ENCODE measurements at regions not wholly inside any gene's neighbourhood (a gene's known extent, or its start where the extent isn't known, plus 50 kb on each side); places are given as distances from the start of the nearest gene placed in this dataset.

DNA sequence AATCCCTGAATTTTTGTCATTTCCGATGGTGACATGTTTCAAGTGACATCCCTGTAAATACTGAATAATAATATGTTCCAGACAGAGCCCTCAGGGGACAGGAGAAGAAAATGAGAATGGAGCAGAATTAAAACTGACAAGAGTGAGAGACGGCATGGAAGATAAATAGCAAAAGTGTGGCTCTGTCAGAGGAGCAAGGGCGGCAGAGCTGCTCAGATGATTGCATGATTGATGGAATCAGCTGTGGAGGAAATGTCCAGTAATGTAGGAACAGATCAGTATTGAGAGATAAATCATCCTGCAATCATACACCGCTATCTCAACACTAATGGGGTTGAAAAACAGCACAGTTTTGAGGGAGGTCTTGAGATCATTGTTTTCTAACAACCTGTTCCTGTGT is 350.3 kb downstream of the STIM2 start:
- Histone ChIP-seq H3K36me3 (no peaks in the 10 kb centered on the region), H3K4me3 (no peak overlapping the region), H3K27me3 (no peaks in the 10 kb centered on the region), H3K27ac (no peak overlapping the region), H3K9me3 (no peaks in the 10 kb centered on the region), H3K4me1 (no peaks in the 10 kb centered on the region)
- intact Hi-C loops (cut with DNase I; ENCODE audit: low total_unique reads): no loop called here
- no peak for DNase-seq
- TF ChIP-seq POLR2AphosphoS5 (IDR thresholded peaks at IDR 0.05) (no peak), EP300 (IDR thresholded peaks at IDR 0.05) (no peak), POLR2A (IDR thresholded peaks at IDR 0.05) (no peak)
- TF ChIP-seq, protein P1, sequence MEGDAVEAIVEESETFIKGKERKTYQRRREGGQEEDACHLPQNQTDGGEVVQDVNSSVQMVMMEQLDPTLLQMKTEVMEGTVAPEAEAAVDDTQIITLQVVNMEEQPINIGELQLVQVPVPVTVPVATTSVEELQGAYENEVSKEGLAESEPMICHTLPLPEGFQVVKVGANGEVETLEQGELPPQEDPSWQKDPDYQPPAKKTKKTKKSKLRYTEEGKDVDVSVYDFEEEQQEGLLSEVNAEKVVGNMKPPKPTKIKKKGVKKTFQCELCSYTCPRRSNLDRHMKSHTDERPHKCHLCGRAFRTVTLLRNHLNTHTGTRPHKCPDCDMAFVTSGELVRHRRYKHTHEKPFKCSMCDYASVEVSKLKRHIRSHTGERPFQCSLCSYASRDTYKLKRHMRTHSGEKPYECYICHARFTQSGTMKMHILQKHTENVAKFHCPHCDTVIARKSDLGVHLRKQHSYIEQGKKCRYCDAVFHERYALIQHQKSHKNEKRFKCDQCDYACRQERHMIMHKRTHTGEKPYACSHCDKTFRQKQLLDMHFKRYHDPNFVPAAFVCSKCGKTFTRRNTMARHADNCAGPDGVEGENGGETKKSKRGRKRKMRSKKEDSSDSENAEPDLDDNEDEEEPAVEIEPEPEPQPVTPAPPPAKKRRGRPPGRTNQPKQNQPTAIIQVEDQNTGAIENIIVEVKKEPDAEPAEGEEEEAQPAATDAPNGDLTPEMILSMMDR (IDR thresholded peaks at IDR 0.05): no peak
- WGBS, 5 donors: 66 to 76% (median 73%) methylated on average over 4 of the region's 4 CpGs

DNA sequence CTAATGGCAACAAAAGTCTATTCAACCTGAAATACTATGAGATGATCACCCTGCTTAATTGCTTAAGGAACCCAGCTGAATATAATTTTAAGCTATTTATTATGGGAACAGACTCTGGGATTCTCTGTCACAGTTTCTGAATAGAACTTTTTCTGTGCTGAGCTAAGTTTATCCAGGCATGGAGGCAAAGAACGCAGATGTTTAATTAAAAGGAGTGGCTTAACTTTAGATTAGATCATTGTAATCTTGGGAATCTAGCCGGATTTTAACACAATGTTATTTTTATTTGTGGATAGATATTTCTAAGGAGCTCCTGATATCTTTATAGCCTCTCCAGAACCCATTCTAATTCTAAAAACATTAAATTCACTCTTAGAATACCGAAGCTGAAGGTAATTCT is 353.4 kb downstream of the STIM2 start:
- no peak overlapping the region for H3K4me3 ChIP-seq
- H3K27ac ChIP-seq: no peak overlapping the region
- TF ChIP-seq POLR2AphosphoS5 (IDR thresholded peaks at IDR 0.05): no peak
- TF ChIP-seq EP300 (IDR thresholded peaks at IDR 0.05): no peak
- TF ChIP-seq, protein P1 (IDR thresholded peaks at IDR 0.05): no peak
- no peak for TF ChIP-seq POLR2A (IDR thresholded peaks at IDR 0.05)
- WGBS, 5 donors: 50 to 62% (median 53%) methylated on average over 3 of the region's 3 CpGs
- H3K9me3 ChIP-seq: no peaks in the 10 kb centered on the region
- H3K36me3 ChIP-seq: no peaks in the 10 kb centered on the region
- DNase-seq: no peak
- intact Hi-C loops (cut with DNase I; ENCODE audit: low total_unique reads): no loop called here
- H3K27me3 ChIP-seq: no peaks in the 10 kb centered on the region
- H3K4me1 ChIP-seq: no peaks in the 10 kb centered on the region

DNA sequence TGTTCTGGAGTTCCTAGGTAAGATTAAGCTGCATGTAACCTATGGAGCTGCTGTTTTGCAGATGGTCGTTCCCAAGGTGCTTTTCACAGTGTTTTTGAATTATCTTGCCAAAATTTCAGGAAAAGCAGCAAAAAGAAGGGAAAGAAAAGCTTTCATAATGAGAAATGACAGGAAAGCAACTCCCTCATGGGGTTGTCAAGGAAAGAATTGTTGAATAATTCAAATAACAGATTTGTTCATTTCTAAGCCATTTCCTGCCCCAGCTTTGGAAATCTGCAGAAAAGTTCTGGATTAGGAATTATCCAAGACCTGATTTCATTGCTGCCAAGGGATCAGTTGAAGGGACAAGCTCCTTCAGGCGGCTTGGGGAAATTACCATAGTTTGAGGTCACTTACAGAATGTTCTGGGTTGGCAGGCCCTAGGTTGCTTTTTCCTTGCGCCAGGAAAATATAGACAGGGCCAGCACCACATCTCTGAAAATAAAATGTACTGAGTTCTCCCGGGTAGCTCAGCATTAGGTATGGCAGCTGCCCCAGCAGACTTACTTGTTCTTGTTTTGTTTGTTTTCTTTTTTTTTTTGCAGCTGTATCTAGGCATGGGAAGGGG is 354.7 kb downstream of the STIM2 start:
- Histone ChIP-seq H3K4me3 (no peak overlapping the region), H3K27me3 (no peaks in the 10 kb centered on the region), H3K4me1 (no peaks in the 10 kb centered on the region), H3K9me3 (no peaks in the 10 kb centered on the region), H3K27ac (no peak overlapping the region), H3K36me3 (no peaks in the 10 kb centered on the region)
- TF ChIP-seq POLR2AphosphoS5 (IDR thresholded peaks at IDR 0.05): no peak
- no peak for TF ChIP-seq POLR2A (IDR thresholded peaks at IDR 0.05)
- no peak for TF ChIP-seq EP300 (IDR thresholded peaks at IDR 0.05)
- TF ChIP-seq, protein P1 (IDR thresholded peaks at IDR 0.05): no peak
- 51 to 83% (median 76%) methylated on average over 4 of the region's 4 CpGs for WGBS, 5 donors
- intact Hi-C loops (cut with DNase I; ENCODE audit: low total_unique reads): no loop called here
- DNase-seq: no peak

DNA sequence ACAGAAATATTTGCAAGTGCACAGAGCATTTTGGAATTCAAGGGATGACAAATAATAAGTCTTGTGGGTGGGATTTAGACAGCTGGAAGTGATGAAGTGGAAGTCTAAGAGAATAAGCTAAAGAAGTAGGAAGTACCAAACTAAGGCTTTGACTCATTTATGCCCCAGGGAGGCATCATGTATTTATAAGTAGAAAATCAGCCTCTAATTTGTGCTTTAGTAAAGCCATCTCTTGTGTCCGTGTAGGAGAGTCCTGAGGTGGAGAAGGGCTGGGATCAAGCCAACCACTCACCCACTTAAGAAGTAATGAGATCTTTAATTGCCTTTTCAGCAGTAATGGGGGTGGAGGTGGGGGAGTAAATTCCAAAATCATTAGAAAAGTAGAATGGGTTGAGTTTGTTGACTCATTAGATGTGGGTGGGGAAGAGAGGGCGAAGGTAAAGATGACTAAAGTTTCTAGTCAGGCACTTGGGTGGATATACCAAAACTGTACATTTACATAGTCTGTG is 356.7 kb downstream of the STIM2 start:
- 40 to 56% (median 42%) methylated on average over 2 of the region's 2 CpGs for WGBS, 5 donors
- intact Hi-C loops (cut with DNase I; ENCODE audit: low total_unique reads): no loop called here
- Histone ChIP-seq H3K27me3 (no peaks in the 10 kb centered on the region), H3K9me3 (no peaks in the 10 kb centered on the region), H3K27ac (no peak overlapping the region), H3K4me3 (no peak overlapping the region), H3K36me3 (no peaks in the 10 kb centered on the region), H3K4me1 (no peaks in the 10 kb centered on the region)
- TF ChIP-seq POLR2A (IDR thresholded peaks at IDR 0.05) (no peak), POLR2AphosphoS5 (IDR thresholded peaks at IDR 0.05) (no peak), EP300 (IDR thresholded peaks at IDR 0.05) (no peak)
- TF ChIP-seq, protein P1 (IDR thresholded peaks at IDR 0.05): no peak
- DNase-seq: no peak
